ENCODE measurements at regions not wholly inside any gene's neighbourhood (a gene's known extent, or its start where the extent isn't known, plus 50 kb on each side); places are given as distances from the start of the nearest gene placed in this dataset.

DNA sequence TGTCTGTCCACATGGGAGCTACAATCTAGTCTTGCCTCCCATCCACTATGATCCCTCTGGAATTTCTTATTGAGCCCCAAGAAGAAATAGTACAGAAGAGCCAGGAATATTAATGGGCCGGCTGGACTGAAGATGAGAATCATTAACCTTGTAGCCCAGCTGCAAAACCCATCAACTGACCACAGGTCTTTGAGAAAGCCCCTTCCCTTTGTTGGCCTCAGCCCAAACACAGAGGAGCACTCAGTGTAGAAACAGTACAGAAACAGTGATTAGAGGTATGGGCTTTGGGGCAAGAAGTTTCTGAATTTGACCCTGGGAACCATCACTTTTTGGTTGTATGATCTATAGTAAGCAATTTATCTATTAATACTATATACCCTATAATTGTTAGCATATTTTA is 76.8 kb upstream of the RAB40AL start:
- Histone ChIP-seq H3K9me3 (no peaks in the 10 kb centered on the region), H3K4me1 (replicated peaks) (no peaks in the 10 kb centered on the region), H3K27ac (no peak overlapping the region), H3K36me3 (no peaks in the 10 kb centered on the region), H3K4me3 (no peak overlapping the region), H3K27me3 (replicated peaks; ENCODE audit: insufficient read depth) (no peaks in the 10 kb centered on the region)
- 100% methylated on average over 1 of the region's 1 CpG for WGBS
- DNase-seq (ENCODE audit: low spot score) = no peak
- TF ChIP-seq POLR2AphosphoS5 (IDR thresholded peaks at IDR 0.05) (no peak), POLR2A (IDR thresholded peaks at IDR 0.05) (no peak)
- TF ChIP-seq, protein P1, sequence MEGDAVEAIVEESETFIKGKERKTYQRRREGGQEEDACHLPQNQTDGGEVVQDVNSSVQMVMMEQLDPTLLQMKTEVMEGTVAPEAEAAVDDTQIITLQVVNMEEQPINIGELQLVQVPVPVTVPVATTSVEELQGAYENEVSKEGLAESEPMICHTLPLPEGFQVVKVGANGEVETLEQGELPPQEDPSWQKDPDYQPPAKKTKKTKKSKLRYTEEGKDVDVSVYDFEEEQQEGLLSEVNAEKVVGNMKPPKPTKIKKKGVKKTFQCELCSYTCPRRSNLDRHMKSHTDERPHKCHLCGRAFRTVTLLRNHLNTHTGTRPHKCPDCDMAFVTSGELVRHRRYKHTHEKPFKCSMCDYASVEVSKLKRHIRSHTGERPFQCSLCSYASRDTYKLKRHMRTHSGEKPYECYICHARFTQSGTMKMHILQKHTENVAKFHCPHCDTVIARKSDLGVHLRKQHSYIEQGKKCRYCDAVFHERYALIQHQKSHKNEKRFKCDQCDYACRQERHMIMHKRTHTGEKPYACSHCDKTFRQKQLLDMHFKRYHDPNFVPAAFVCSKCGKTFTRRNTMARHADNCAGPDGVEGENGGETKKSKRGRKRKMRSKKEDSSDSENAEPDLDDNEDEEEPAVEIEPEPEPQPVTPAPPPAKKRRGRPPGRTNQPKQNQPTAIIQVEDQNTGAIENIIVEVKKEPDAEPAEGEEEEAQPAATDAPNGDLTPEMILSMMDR (IDR thresholded peaks at IDR 0.05) = no peak
- intact Hi-C loops (cut with DNase I) = no loop called here

GRCh38 chrX:102863735-102864134 is 73.3 kb upstream of the RAB40AL start:
- H3K9me3 ChIP-seq = no peaks in the 10 kb centered on the region
- no peak for TF ChIP-seq POLR2A (IDR thresholded peaks at IDR 0.05)
- TF ChIP-seq, protein P1 (IDR thresholded peaks at IDR 0.05) = peak; percentile 51 to 74 (median 64)
- WGBS = 1% methylated on average over 4 of the region's 4 CpGs
- no peaks in the 10 kb centered on the region for H3K4me1 ChIP-seq (replicated peaks)
- DNase-seq (ENCODE audit: low spot score) = peak; percentile 64
- no peaks in the 10 kb centered on the region for H3K36me3 ChIP-seq
- no peaks in the 10 kb centered on the region for H3K27me3 ChIP-seq (replicated peaks; ENCODE audit: insufficient read depth)
- H3K27ac ChIP-seq = no peak overlapping the region
- no peak overlapping the region for H3K4me3 ChIP-seq
- intact Hi-C loops (cut with DNase I) = no loop called here

DNA sequence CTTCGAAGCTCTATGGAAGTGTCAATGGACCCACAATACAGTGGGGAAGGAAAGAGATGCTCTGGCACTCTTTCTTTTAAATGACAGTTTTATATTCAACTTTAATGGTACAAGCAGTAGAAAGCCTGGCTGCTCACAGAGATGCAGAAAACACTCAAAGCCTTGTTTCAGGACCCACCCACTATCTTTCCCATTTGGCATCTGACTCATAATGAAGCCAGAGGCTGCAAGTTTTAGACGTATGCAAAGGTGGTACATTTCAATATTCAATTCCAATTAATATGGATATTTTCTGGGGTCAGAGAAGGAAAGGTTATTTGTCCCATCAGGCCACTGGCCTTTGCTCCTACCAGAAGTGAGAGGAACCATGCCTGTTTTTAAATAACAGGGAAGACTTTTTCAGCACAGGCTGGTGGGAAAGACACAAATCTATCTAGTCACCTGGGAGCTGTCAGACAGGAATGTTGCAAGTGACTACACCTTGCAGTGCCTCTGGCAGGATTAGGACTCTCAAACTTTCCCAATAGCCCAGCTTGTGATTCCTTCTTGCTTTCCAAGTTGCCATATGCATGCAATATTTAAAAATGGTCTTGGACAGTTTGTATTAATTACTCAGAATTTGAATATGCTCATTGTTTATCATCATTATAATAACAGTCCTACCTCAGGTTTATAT is 70.0 kb upstream of the RAB40AL start:
- TF ChIP-seq POLR2A (IDR thresholded peaks at IDR 0.05) = no peak
- TF ChIP-seq POLR2AphosphoS5 (IDR thresholded peaks at IDR 0.05) = no peak
- TF ChIP-seq, protein P1 (IDR thresholded peaks at IDR 0.05) = no peak
- 79% methylated on average over 2 of the region's 2 CpGs for WGBS

DNA sequence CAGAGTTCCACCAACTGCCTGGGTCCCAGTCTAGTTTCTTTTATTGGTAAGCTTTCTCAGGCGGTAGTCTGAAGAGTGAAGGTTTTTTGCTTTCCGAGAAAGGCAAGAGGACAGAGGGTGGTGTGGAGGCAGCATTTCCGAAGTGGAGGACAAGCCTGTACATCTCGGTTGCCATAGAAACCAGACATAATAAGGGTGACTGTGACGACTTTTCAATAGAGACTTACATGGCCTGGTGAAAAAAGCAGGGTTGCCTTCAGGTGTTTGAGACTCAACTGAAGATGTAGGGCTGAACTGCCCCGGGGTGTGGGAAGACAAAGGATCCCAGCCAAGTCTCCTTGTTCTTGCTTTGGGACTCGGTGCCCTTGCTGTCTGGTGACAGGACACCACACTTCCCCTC is 53.6 kb upstream of the RAB40AL start:
- intact Hi-C loops (cut with DNase I) = no loop called here
- Histone ChIP-seq H3K27me3 (replicated peaks; ENCODE audit: insufficient read depth) (no peaks in the 10 kb centered on the region), H3K36me3 (no peaks in the 10 kb centered on the region), H3K4me1 (replicated peaks) (no peaks in the 10 kb centered on the region), H3K9me3 (no peaks in the 10 kb centered on the region), H3K4me3 (no peak overlapping the region), H3K27ac (no peak overlapping the region)
- DNase-seq (ENCODE audit: low spot score) = no peak
- TF ChIP-seq POLR2A (IDR thresholded peaks at IDR 0.05) (no peak), POLR2AphosphoS5 (IDR thresholded peaks at IDR 0.05) (no peak)
- TF ChIP-seq, protein P1 (IDR thresholded peaks at IDR 0.05) = no peak
- WGBS = 79% methylated on average over 7 of the region's 7 CpGs

More for the DNA sequence above, 70.0 kb upstream of the RAB40AL start:
- Histone ChIP-seq H3K9me3 (no peaks in the 10 kb centered on the region), H3K4me1 (replicated peaks) (no peaks in the 10 kb centered on the region), H3K27ac (no peak overlapping the region), H3K36me3 (no peaks in the 10 kb centered on the region), H3K4me3 (no peak overlapping the region), H3K27me3 (replicated peaks; ENCODE audit: insufficient read depth) (no peaks in the 10 kb centered on the region)
- no peak for DNase-seq (ENCODE audit: low spot score)
- intact Hi-C loops (cut with DNase I) = no loop called here
